Fibroblast of skin of left quadriceps (primary cell): ENCODE measurements at regions not wholly inside any gene's neighbourhood (a gene's known extent, or its start where the extent isn't known, plus 50 kb on each side); places are given as distances from the start of the nearest gene placed in this dataset.
"Not testable (repeated sequence)": the region's sequence is repeated elsewhere in the genome, so short reads cannot be mapped to it uniquely, and the experiment has no call there.

Experiments used
- DNase-seq, 2 experiments: peaks; one replicate each; pipeline ENCODE4 v3.0.0-alpha.2; 2013; ENCODE audit warnings: low read depth in 2 of 2

DNA sequence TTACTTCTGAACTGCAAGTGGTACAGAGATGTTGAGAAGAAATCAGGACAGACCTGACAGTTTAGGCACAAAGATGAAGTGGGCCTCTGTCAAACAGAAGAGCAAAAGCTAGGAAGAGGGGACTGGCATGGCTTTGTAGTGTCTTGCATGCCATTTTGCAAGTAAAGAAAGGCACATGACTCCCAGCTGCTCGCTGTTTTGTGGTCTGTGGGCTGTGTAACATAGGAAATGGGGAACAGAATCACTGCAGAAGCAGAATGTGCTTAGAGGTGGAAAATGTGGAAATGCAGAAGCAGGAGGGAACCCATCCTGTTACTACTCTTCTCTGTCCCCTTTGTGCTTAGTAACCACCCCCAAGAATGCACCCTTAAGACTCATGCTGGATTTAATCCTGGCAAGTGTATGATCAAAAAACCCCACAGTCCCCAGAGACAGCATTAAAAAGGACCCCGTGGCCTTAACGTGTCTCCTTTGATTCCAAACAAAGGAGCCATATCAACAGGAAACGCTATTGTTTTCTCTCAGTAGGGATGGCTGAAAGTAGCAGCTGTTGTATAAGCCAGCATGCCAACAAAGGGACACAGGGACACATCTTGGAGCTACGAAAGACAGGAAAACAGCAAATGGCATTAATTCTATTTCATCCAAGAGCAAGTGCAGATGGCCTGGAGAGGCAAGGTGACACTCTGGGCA lies 177.6 kb upstream of the GLRA2 start:
- no peak for DNase-seq

DNA sequence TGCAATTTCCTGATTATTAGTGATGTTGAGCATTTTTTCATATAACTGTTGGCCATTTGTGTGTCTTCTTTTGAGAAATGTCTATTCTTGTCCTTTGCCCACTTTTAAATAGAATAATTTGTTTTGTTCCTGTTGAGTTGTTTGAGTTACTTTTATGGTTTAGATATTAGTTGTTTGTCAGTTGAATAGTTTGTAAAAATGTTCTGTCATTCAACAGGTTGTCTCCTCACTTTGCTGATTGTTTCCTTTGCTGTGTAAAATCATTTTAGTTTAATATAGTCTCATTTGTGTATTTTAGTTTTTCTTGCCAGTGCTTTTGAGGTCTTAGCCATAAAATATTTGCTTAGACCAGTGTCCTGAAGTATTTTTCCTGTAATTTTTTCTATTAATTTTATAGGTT lies 181.8 kb upstream of the GLRA2 start:
- no peak for DNase-seq

DNA sequence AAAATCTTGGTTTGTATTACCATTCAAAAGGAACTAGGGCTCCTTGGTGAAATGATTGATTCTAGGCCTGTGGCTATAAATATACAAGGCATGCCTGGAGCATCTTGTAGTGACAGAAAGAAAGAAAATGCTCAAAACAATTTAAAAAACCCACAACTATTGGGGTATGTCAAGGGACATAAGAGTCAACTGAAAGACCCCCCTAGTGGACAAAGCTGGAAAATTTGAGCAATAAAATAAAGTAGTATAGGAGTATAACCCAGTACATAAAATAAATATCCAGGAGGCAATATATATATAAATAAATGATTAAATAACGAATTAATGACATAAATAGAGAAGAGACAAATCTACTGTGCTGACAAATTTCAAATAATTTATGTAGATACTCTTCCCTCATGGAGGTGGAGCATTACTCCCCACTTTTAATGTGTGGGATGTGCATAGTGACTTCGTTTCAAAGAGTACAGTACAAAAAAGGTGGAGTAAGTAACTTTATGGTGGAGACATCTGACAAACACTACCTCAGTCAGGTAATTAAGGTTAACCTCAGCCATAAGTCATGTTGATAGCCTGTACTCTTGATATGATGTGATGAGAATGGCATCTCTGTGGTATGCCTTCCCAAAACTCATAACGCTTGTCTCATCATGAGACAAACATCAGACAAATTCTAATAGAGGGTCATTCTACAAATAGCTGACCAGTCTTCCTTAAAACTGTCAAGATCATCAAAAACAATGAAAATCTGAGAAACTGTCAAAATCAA lies 185.0 kb upstream of the GLRA2 start:
- no peak for DNase-seq

DNA sequence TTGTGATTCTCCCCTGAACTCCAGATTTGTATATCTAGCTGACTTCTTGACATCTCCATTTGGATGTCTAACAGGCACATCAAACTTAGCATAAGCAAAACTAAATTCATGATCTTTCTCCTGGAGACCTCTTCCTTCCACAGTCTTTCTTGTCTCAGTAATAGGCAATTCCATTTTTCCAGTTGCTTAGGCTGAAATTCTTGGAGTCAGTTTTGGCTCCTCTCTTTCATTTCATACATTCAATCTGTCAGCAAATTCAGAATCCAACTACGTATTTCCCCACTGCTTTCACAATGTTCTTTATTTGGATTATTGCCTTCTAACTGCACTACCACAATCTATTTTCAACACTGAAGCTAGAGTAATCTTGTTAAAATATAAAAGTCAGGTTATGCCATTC lies 219.9 kb upstream of the GLRA2 start:
- DNase-seq = no peak

DNA sequence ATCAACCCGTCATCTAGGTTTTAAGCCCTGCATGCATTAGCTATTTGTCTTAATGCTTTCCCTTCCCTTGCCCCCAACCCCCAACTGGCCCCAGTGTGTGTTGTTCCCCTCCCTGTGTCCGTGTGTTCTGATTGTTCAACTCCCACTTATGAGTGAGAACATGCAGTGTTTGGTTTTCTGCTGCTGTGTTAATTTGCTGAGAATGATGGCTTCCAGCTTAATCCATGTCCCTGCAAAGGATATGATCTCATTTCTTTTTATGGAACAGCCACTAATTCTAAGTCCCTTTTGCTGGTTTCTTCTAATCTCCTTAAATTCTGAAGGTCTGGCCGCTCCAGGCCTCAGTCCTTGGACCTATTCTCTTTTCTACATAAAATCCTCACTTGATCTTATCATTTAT lies 220.4 kb upstream of the GLRA2 start:
- DNase-seq = not testable (repeated sequence)

DNA sequence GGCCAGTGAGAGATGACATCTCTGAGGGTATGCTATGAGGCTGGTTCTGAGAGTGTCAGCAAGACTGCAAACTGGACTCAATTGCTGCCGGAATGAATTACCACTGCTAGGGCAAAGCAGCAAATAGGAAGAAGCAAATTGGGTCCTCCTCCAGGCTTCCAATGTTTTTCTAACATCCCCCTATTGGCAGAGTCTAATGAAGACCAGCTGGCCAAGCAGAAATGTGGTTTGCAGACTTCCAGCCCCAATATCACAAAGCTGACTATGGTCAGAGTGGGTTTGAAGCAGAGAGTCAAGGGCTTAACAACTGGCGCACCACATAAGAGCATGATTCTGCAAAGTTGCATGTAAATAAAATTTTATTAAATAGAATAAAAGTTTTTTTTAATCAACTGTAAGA lies 225.4 kb upstream of the GLRA2 start:
- peak in 1 of 2 experiments; percentile 13 for DNase-seq

DNA sequence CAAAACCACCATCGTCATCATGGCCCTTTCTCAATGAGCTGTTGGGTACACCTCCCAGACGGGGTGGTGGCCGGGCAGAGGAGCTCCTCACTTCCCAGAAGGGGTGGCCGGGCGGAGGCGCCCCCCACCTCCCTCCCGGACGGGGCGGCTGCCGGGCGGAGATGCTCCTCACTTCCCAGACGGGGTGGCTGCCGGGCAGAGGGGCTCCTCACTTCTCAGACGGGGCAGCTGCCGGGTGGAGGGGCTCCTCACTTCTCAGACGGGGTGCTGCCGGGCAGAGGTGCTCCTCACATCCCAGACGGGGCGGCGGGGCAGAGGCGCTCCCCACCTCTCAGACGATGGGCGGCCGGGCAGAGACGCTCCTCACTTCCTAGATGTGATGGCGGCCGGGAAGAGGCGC lies 226.8 kb upstream of the GLRA2 start:
- DNase-seq = not testable (repeated sequence)

DNA sequence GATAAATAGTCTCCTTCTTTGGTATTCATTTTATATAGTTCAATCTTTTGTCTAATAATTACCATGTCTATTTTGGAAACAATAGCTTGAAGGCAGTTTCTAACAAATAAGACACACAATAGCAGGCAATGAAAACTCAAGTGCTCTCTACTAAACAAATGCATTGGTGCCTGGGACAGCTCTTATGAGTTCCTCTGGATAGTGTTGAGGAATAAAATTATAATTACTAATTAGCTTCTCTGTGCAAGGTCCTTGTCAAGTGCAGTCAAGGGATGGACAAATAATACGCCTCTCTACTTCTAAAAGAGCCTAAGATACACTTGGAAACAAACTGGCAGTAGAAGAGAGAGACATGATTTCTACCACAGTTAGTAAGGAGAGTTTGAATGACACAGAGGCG lies 229.0 kb upstream of the GLRA2 start:
- DNase-seq = no peak

DNA sequence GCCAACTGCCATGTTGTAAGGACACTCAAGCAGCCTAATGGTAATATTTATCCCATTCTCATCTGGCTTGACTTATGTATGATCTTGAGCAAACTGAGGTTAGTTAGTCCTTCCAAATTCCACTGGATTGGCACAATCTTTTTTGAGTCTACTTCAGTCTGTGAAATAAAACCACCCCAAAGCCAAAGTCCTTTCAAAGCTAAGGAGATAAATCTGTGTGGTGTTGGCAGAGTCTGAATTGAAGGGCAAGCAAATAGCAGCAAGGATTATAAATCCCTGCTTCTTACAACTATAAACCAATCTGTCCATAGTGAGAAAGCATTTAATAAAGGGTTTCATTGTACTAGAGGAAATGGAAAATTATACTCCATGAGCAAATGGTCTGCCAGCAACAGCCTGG lies 233.9 kb upstream of the GLRA2 start:
- no peak for DNase-seq

DNA sequence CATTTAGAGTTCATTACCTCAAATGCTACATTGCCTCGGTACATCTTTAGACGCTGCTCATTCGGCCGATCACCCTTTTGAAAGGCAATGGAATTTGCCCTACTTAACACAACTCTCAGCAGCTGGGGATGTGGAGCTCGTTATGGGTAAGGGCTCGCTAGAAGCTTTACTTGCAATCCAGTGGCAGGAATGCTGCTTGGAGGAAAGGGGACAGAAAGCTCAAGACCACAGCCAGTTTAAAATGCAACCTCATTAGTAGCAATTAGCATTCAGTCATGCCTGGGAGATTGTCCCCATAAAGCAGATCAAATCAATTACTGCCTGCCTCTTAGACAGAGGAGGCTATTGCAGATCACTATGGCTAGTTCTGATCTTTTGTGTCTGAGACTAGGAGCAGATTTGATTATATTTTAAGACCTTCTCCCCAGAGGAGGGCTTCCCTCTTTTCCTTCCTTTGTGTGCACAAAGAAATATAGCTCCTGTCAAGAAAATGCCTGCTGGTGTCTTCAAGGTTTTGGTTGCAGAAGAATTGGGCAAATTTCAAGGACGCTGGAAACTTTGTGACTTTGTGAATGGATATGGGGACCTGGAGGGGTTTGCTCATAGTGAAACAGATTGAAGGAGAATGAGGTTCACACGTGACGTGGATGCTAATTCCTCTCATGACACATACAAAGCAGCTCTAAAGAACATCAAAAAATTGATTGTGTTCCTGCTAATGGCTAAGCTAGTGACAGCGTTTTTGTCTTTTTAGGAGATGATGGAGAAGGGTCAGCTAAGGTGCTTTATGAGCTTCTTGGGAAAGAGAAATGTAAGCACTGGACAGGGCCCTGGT lies 237.5 kb upstream of the GLRA2 start:
- DNase-seq = no peak

DNA sequence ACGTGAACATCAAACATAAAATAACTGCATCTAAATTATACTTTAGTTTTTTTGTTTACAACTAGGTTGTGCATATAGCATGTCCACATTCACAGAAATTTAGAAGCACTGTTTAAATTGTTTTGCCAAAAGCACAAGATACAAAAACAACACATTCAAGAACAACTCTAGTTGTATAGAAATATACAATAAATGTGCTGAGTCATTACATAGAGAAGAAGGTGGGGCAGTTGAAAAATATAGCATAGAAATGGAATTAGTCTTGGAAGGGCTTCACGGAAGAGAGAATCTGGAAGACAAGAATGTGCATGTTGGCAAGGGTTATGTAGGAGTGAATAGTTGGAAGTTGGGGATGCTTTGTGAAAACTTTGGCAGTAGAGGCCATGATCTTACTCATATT lies 239.0 kb upstream of the GLRA2 start:
- no peak for DNase-seq

DNA sequence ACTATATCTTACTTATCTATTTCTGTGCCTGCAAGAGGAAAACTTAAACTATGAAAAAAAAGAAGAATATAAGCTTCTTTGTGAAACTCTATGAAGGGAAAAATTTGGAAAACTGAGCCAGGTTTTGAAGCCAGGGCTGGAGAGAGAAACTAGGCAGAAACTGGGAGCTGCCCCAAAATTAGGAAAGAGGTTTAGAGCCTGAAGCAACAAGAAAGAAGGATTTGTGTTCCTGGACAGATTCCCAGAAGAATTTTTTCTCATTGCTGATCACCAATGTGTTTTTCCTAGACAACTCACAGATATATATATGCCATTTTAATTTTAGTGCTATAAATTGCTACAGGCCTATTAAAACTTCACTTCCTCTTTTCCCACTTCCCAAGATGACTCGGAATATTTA lies 245.0 kb upstream of the GEMIN8 start:
- no peak for DNase-seq

DNA sequence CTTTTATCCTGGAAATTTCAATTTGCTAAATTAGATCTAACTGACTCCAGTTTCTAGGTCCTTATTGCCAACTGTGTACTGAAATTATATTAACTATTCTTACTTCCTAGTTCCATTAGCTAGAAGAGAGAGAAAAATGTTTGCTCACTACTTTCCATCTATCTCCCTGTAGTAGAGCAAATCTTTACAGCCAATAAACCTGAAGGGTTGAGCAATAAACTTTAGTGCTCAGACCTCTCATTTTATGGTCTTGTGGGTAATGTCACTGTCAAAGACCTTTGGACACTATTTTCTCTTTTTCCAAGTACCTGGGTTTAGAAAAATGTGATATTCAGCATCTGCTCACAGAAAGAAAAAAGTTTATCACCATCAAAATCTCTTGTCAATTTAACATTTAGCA lies 237.5 kb upstream of the GEMIN8 start:
- no peak for DNase-seq

DNA sequence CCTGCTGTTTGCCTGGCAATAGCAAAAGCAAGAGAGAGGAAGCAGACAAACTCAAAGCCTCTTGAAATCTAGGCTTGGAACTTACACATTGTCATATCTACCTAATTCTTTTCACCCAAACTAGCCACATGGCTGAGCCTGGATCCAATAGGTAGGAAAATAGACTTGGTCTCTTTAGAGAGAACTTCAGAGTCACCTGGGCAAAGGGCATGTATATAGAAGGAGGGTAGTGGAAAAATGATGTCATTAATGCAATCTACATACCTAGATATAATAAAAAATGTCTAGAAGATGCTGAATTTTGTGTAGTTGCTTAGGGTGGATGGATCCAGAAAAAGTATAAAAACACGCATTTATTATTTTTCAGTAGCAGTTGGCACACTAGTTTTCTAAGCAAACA lies 237.0 kb upstream of the GEMIN8 start:
- no peak for DNase-seq

DNA sequence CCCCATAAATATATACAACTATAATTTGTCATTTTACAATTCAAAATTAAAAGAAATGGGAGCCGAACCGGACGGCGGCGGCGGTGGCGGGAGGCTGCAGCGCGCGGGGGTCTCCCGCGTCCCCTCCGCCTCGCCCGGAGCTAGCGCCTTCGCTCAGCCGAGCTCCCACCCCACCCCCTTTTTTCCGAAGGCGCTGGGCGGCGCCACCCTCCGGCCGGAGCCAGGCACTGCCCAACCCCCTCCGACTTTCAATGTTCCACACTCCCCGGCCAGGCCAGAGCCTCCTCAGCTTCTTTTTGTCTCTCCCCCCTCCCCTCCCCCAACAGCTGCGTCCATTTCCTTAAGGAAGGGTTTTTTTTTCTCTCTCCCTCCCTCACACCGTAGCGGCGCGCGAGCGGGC lies 214.1 kb upstream of the GEMIN8 start:
- no peak for DNase-seq

DNA sequence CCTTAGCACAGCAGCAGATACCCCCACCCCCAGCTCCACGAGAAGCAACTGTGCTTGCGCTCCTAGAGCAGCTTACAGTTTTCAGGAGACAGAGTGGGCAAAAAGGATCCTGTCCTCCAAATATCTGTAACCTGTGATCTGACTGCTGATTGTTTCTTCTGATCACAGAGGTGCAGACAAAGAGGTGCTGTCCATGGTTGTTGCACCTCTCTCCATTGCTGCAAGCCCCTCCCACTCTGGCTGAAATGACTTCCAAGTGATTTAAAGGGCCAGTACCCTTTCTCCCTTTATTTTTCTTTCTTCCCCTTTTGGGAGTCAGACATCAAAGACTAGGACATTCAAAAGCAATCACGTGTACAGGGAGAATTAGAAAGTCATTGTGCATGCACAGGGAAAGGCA lies 205.3 kb upstream of the GEMIN8 start:
- no peak for DNase-seq

DNA sequence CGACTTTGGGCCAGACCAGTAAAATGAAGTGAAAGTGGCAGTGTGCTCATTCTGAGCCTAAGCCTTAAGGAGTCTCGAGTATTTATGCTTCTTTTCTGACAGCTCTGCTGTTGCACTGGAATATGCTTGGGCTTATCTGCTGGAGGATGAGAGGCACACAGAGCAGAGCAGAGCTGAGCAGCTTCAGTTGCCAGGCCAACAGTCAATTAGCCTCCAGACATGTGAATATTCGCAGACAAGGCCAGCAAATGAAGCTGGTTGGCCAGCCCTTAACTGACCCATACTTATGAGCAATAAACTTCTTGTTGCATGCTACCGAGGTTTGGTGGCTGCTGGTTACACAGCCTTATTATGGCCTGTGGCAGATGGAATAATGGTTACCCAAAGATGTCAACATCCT lies 203.0 kb upstream of the GEMIN8 start:
- no peak for DNase-seq

DNA sequence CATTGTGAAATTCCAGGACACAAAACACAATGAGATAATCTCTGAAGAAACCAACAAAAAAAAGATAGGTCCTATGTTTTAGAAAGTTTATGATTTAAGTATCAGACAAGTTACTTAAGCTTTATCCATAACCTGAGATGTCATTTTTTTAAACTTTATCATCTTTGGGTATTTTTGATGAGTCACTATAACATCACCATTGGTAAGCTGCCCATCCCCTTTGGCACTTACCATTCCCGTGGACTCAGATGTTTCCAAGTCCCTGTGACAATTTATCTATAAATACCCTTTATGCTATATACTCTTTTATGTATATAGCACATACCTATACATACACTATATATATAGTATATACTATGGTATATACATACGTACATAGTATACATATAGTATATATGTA lies 198.9 kb upstream of the GEMIN8 start:
- DNase-seq = no peak

DNA sequence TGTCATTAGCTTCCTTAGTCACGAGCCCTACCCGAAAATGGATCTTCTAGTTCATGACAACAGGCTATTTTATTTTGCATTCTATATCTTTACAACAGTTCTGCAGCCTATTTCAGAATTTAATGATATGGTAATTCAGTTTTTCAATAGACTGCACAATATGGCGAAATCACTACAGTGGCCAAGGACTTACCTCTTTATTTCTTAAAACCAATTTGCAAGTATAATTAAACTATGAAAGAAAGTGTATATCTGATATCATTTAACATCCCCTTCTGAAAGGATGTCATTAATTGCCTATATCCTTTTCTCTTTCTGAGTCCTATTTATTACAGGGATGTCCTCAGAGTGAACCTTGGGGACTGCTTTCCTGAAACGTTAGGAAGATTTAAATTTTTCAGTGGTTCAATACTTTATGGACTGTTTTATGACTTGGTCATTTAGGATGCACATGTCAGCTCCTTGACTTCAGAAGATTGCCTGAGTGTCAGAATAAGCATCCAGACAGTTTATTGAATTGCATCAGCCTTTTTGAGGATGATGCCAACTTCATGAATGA lies 190.8 kb upstream of the GEMIN8 start:
- no peak for DNase-seq

DNA sequence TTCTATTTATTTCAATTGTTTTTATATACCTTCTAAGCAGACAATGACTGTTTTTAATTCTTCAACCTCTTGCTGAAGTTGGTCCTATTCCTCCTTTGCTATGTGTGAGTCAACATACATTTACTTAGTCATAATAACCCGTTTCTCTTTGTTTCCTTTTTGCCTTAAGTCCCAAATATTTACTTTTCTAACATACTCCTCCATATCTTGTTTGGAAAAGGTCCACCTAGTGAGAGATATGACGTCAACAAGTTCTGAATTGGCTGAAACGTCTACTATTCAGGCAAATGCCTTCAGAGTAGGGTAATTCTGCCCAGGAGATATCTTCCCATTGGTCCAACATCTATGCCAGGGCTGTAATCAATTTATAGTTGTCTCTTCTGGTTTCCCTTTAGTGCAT lies 179.3 kb upstream of the GEMIN8 start:
- DNase-seq = no peak

DNA sequence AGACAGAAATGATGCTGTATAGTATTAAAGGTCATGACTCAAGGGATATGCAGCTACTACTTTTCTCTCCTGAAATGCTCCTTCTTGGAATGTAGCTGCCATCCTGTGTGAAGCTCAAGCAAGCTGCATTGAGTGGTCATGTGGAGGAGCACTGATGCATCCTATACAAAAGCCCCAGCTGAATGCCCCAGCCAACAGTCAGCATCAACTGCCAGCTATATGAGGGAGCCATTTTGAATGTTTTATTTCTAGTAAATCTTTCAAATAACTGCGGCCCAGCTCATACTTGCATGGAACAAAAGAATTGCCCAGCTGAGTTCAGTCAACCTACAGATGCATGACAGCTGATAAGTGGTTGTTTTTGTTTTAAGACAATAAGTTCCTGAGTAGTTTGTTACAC lies 165.0 kb upstream of the GEMIN8 start:
- DNase-seq = no peak

DNA sequence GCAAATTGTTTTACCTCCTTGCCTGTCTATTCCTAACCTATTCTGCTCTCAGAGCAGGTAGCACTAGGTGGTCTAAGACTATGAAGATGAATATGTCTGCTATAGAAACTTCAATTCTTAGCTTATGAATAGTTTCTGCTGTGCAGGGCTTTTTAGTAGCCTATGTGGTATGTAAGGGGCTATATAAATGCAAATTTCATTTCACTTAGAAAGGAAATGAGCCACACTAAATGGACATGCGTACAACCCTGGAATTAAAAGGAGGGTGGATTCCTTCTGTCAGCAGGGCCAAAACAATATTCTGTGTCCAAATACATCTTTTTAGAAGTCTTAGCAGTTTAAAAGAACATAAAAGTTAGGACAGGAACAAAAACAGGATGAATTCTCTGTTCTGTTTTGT lies 163.9 kb upstream of the GEMIN8 start:
- no peak for DNase-seq
